H1 (cell line): ENCODE measurements at regions not wholly inside any gene's neighbourhood (a gene's known extent, or its start where the extent isn't known, plus 50 kb on each side); places are given as distances from the start of the nearest gene placed in this dataset.

ENCODE experiments used
- BACH1 ChIP-seq: IDR thresholded peaks from 2 replicates; pipeline ENCODE4 v1.6.1; 2012; ENCODE audit warnings: low read length, improper control_type of control experiment
- BCL11A ChIP-seq, 2 experiments: IDR thresholded peaks; one replicate each; pipeline ENCODE4 v1.6.1; 2011; ENCODE audit warnings: low read depth in 2 of 2, low read length in 2 of 2, mild to moderate bottlenecking in 2 of 2
- CEBPB ChIP-seq: IDR thresholded peaks from 2 replicates; pipeline ENCODE4 v1.6.1; 2012; ENCODE audit warnings: low read depth, low read length
- CHD1 ChIP-seq: IDR thresholded peaks from 2 replicates; pipeline ENCODE4 v1.6.1; 2012; ENCODE audit warnings: low read depth, low read length, improper control_type of control experiment
- CREB1 ChIP-seq: IDR thresholded peaks from 2 replicates; pipeline ENCODE4 v1.6.1; 2012; ENCODE audit warnings: inconsistent platforms
- CTBP2 ChIP-seq: IDR thresholded peaks from 2 replicates; pipeline ENCODE4 v1.7.0; 2011; ENCODE audit warnings: borderline replicate concordance, mild to moderate bottlenecking, moderate library complexity, mixed read lengths, low read length; ENCODE audit not compliant: insufficient read depth, insufficient read length
- EGR1 ChIP-seq: IDR thresholded peaks from 2 replicates; pipeline ENCODE4 v1.6.1; 2011; ENCODE audit warnings: low read depth, low read length, borderline replicate concordance
- EP300 ChIP-seq, 2 experiments: IDR thresholded peaks; 1 replicate in 1 of 2; 2 replicates in 1 of 2; pipeline ENCODE4 v1.6.1; 2011 to 2012; ENCODE audit warnings: low read depth in 2 of 2, low read length in 2 of 2, mild to moderate bottlenecking in 2 of 2, borderline replicate concordance in 1 of 2, inconsistent platforms in 1 of 2, moderate library complexity in 1 of 2
- GABPA ChIP-seq: IDR thresholded peaks from 2 replicates; pipeline ENCODE4 v1.6.1; 2011; ENCODE audit warnings: mild to moderate bottlenecking, low read length, moderate library complexity, borderline replicate concordance; ENCODE audit not compliant: insufficient read depth
- JUND ChIP-seq: IDR thresholded peaks from 2 replicates; pipeline ENCODE4 v1.6.1; 2011; ENCODE audit warnings: mild to moderate bottlenecking, improper control_type of control experiment, low read length
- KDM4A ChIP-seq: IDR thresholded peaks from one replicate; pipeline ENCODE4 v1.7.1; 2012; ENCODE audit warnings: low read depth, mild to moderate bottlenecking, moderate library complexity, low read length, inconsistent platforms; ENCODE audit not compliant: severe bottlenecking
- NANOG ChIP-seq: IDR thresholded peaks from 2 replicates; pipeline ENCODE4 v1.6.1; 2011; ENCODE audit warnings: low read length, low read depth, mild to moderate bottlenecking, inconsistent platforms; ENCODE audit not compliant: insufficient read depth, poor library complexity, severe bottlenecking
- POLR2A ChIP-seq, 2 experiments: IDR thresholded peaks; 1 replicate in 1 of 2; 2 replicates in 1 of 2; pipeline ENCODE4 v1.6.1; 2011; ENCODE audit warnings: low read depth in 2 of 2, low read length in 2 of 2, mild to moderate bottlenecking in 2 of 2; ENCODE audit errors: control extremely low read depth in 1 of 2
- POLR2AphosphoS5 ChIP-seq: IDR thresholded peaks from 2 replicates; pipeline ENCODE4 v1.6.1; 2011; ENCODE audit warnings: low read depth, low read length
- RFX5 ChIP-seq: IDR thresholded peaks from 2 replicates; pipeline ENCODE4 v1.6.1; 2011; ENCODE audit warnings: low read depth, low read length, improper control_type of control experiment, borderline replicate concordance
- RXRA ChIP-seq: IDR thresholded peaks from 2 replicates; pipeline ENCODE4 v1.6.1; 2011; ENCODE audit warnings: low read depth, mild to moderate bottlenecking, low read length, moderate library complexity; ENCODE audit not compliant: insufficient read depth
- SAP30 ChIP-seq: fragments of 300-600 bp; sonication (generic); IDR thresholded peaks from 2 replicates; pipeline ENCODE4 v1.7.1; 2012; ENCODE audit warnings: low read length, moderate library complexity, mild to moderate bottlenecking, inconsistent platforms; ENCODE audit not compliant: insufficient read depth, insufficient replicate concordance
- SIX5 ChIP-seq: IDR thresholded peaks from 2 replicates; pipeline ENCODE4 v1.6.1; 2011; ENCODE audit warnings: mild to moderate bottlenecking, low read depth, low read length
- SP2 ChIP-seq: IDR thresholded peaks from 2 replicates; pipeline ENCODE4 v1.6.1; 2012; ENCODE audit warnings: mild to moderate bottlenecking, low read length, inconsistent platforms
- SUZ12 ChIP-seq: fragments of 200-600 bp; sonication (generic); IDR thresholded peaks from 2 replicates; pipeline ENCODE4 v1.6.1; 2012; ENCODE audit warnings: mild to moderate bottlenecking, inconsistent platforms, low read length, moderate library complexity, mixed read lengths
- TAF7 ChIP-seq: optimal IDR thresholded peaks from 2 replicates; pipeline ENCODE3; 2011; ENCODE audit warnings: low read depth, mild to moderate bottlenecking, inconsistent platforms, low read length, moderate library complexity, borderline replicate concordance
- TCF12 ChIP-seq: IDR thresholded peaks from 2 replicates; pipeline ENCODE4 v1.6.1; 2011; ENCODE audit warnings: low read depth, mild to moderate bottlenecking, low read length
- TEAD4 ChIP-seq: IDR thresholded peaks from 2 replicates; pipeline ENCODE4 v1.6.1; 2012; ENCODE audit warnings: low read depth, low read length, inconsistent platforms, mixed read lengths
- TF ChIP-seq, protein P1 (sequence below): IDR thresholded peaks from 2 replicates; pipeline ENCODE4 v1.6.1; 2012; ENCODE audit warnings: inconsistent platforms
- TF ChIP-seq, protein P2 (sequence below): IDR thresholded peaks from 2 replicates; pipeline ENCODE4 v1.6.1; 2012; ENCODE audit warnings: low read length, inconsistent platforms

DNA sequence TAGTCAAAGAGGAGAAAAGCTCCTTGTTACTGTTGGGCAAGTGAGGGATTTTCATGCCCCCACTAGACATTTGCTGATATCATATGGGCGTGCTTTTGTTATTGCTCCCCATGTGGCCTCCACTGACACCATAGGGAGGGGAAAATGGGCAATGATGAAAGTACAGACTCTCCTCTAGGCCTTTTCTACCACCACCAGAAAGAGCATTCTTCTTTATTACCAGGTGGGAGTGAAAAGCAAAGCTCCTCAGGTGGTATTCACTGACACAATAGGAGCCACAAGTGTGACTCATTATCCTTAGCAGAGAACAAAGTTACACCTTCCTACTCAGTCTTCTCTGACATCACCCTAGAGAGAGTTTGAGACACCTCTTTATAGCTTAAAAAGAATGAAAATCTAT, 667.1 kb downstream of the LTN1 start (continued):
- no peak for TF ChIP-seq EP300 (IDR thresholded peaks at IDR 0.05; ENCODE audit: borderline replicate concordance in 1 of 2, low read depth in 2 of 2, low read length in 2 of 2)
- TF ChIP-seq, protein P1, sequence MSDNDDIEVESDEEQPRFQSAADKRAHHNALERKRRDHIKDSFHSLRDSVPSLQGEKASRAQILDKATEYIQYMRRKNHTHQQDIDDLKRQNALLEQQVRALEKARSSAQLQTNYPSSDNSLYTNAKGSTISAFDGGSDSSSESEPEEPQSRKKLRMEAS: no peak
- no peak for TF ChIP-seq CHD1
- TF ChIP-seq JUND: peak; percentile 93
- TF ChIP-seq GABPA: no peak
- TF ChIP-seq BCL11A (IDR thresholded peaks at IDR 0.05; ENCODE audit: low read depth in 2 of 2, low read length in 2 of 2): no peak
- no peak for TF ChIP-seq KDM4A
- peak; percentile 37; the same call in 1 of the 2 replicates for TF ChIP-seq CREB1
- TF ChIP-seq RXRA: no peak
- TF ChIP-seq CTBP2: no peak
- no peak for TF ChIP-seq TAF7
- TF ChIP-seq, protein P2, sequence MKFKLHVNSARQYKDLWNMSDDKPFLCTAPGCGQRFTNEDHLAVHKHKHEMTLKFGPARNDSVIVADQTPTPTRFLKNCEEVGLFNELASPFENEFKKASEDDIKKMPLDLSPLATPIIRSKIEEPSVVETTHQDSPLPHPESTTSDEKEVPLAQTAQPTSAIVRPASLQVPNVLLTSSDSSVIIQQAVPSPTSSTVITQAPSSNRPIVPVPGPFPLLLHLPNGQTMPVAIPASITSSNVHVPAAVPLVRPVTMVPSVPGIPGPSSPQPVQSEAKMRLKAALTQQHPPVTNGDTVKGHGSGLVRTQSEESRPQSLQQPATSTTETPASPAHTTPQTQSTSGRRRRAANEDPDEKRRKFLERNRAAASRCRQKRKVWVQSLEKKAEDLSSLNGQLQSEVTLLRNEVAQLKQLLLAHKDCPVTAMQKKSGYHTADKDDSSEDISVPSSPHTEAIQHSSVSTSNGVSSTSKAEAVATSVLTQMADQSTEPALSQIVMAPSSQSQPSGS: peak; percentile 45; the same call in 1 of the 2 replicates
- no peak for TF ChIP-seq SP2
- no peak for TF ChIP-seq TCF12
- no peak for TF ChIP-seq BACH1
- no peak for TF ChIP-seq POLR2AphosphoS5
- TF ChIP-seq NANOG: peak; percentile 64
- TF ChIP-seq SAP30: no peak
- no peak for TF ChIP-seq SIX5
- TF ChIP-seq SUZ12: no peak
- no peak for TF ChIP-seq RFX5
- TF ChIP-seq POLR2A (IDR thresholded peaks at IDR 0.05; ENCODE audit: control extremely low read depth in 1 of 2, low read depth in 2 of 2, low read length in 2 of 2): no peak
- TF ChIP-seq TEAD4: no peak
- TF ChIP-seq EGR1: no peak
- TF ChIP-seq CEBPB: peak; percentile 30; the same call in 1 of the 2 replicates
